Smooth muscle cell (in vitro differentiated cells): ENCODE measurements at regions not wholly inside any gene's neighbourhood (a gene's known extent, or its start where the extent isn't known, plus 50 kb on each side); places are given as distances from the start of the nearest gene placed in this dataset.

Experiments
- DNase-seq: peaks from one replicate; lab custom pipeline; 2025; ENCODE audit not compliant: unreplicated experiment; lab: John Stamatoyannopoulos, UW
- H2AFZ ChIP-seq: fragments of 200-600 bp; sonication (generic); 2 replicates; pipeline ENCODE4 v1.6.0; 2016; ENCODE audit warnings: antibody characterized with exemption, low read depth, mild to moderate bottlenecking
- H3F3A ChIP-seq: fragments of 200-600 bp; sonication (generic); 2 replicates; pipeline ENCODE4 v1.6.0; 2017; ENCODE audit warnings: antibody characterized with exemption, low read depth
- H3K27ac ChIP-seq: fragments of 200-600 bp; sonication (generic); 2 replicates; pipeline ENCODE4 v1.5.1; 2016; ENCODE audit warnings: low read depth, mild to moderate bottlenecking
- H3K27me3 ChIP-seq: fragments of 200-600 bp; sonication (generic); 2 replicates; pipeline ENCODE4 v1.6.1; 2016; ENCODE audit warnings: low read depth, mild to moderate bottlenecking
- H3K36me3 ChIP-seq: fragments of 200-600 bp; sonication (generic); 2 replicates; pipeline ENCODE4 v1.5.1; 2016; ENCODE audit warnings: low read depth
- H3K4me1 ChIP-seq: fragments of 200-600 bp; sonication (generic); 2 replicates; pipeline ENCODE4 v1.5.1; 2016; ENCODE audit warnings: low read depth
- H3K4me2 ChIP-seq: fragments of 200-600 bp; sonication (generic); 2 replicates; pipeline ENCODE4 v1.6.0; 2016; ENCODE audit warnings: mild to moderate bottlenecking
- H3K4me3 ChIP-seq: fragments of 200-600 bp; sonication (generic); 2 replicates; pipeline ENCODE4 v1.5.1; 2016; ENCODE audit warnings: mild to moderate bottlenecking
- H3K79me2 ChIP-seq: fragments of 200-600 bp; sonication (generic); 2 replicates; pipeline ENCODE4 v1.6.0; 2016; ENCODE audit warnings: low read depth, mild to moderate bottlenecking
- H3K9ac ChIP-seq: fragments of 200-600 bp; sonication (generic); 2 replicates; pipeline ENCODE4 v1.6.0; 2016; ENCODE audit warnings: low read depth
- H3K9me3 ChIP-seq: fragments of 200-600 bp; sonication (generic); replicated peaks from 2 replicates; pipeline ENCODE4 v1.5.1; 2016; ENCODE audit warnings: low read depth
- H4K20me1 ChIP-seq: fragments of 200-600 bp; sonication (generic); 2 replicates; pipeline ENCODE4 v1.6.0; 2016; ENCODE audit warnings: low read depth
- CTCF ChIP-seq: fragments of 200-600 bp; sonication (generic); IDR thresholded peaks from 2 replicates; pipeline ENCODE4 v1.5.1; 2017; ENCODE audit warnings: borderline replicate concordance, mild to moderate bottlenecking, antibody characterized with exemption; ENCODE audit not compliant: insufficient read depth, poor library complexity, severe bottlenecking
- WGBS: methylation state at CpG from one replicate; pipeline ENCODE4 v1.1.7; 2016; ENCODE audit warnings: low lambda C conversion rate; 5-methylcytosine and 5-hydroxymethylcytosine counted together

- no peak for TF ChIP-seq CTCF
- no peak overlapping the region for H3K4me3 ChIP-seq
Observed at GRCh38 chr3:67123914-67124313, 125.8 kb downstream of the KBTBD8 start.

GRCh38 chr3:67127254-67127653 lies 129.1 kb downstream of the KBTBD8 start:
- Histone ChIP-seq H3K27me3 (no peaks in the 10 kb centered on the region), H3K9ac (no peak overlapping the region), H3K4me1 (no peaks in the 10 kb centered on the region), H3F3A (no peaks in the 10 kb centered on the region), H3K4me3 (no peak overlapping the region), H3K9me3 (no peaks in the 10 kb centered on the region), H4K20me1 (no peaks in the 10 kb centered on the region), H3K4me2 (no peak overlapping the region), H3K79me2 (no peaks in the 10 kb centered on the region), H3K36me3 (no peaks in the 10 kb centered on the region), H3K27ac (no peak overlapping the region), H2AFZ (no peak overlapping the region)
- DNase-seq, result no peak
- TF ChIP-seq CTCF, result no peak
- WGBS, result 70% methylated on average over 3 of the region's 3 CpGs

More at GRCh38 chr3:67123914-67124313, 125.8 kb downstream of the KBTBD8 start:
- no peaks in the 10 kb centered on the region for H3F3A ChIP-seq
- H4K20me1 ChIP-seq, result no peaks in the 10 kb centered on the region
- no peak overlapping the region for H3K4me2 ChIP-seq
- H3K4me1 ChIP-seq, result no peaks in the 10 kb centered on the region
- H3K9ac ChIP-seq, result no peak overlapping the region
- no peaks in the 10 kb centered on the region for H3K79me2 ChIP-seq
- no peaks in the 10 kb centered on the region for H3K36me3 ChIP-seq
- no peak for DNase-seq
- H3K27me3 ChIP-seq, result no peaks in the 10 kb centered on the region
- H2AFZ ChIP-seq, result no peak overlapping the region
- H3K27ac ChIP-seq, result no peak overlapping the region
- WGBS, result 89% methylated on average over 5 of the region's 5 CpGs
- no peaks in the 10 kb centered on the region for H3K9me3 ChIP-seq

- Histone ChIP-seq H3K9me3 (no peaks in the 10 kb centered on the region), H3K36me3 (no peaks in the 10 kb centered on the region), H2AFZ (no peak overlapping the region), H4K20me1 (no peaks in the 10 kb centered on the region), H3F3A (no peaks in the 10 kb centered on the region), H3K4me2 (no peak overlapping the region), H3K4me1 (no peaks in the 10 kb centered on the region), H3K27ac (no peak overlapping the region), H3K4me3 (no peak overlapping the region), H3K9ac (no peak overlapping the region), H3K79me2 (no peaks in the 10 kb centered on the region), H3K27me3 (no peaks in the 10 kb centered on the region)
- DNase-seq, result no peak
- no peak for TF ChIP-seq CTCF
- 85% methylated on average over 8 of the region's 8 CpGs for WGBS
Observed at GRCh38 chr3:67142432-67142831, 144.3 kb downstream of the KBTBD8 start.

GRCh38 chr3:67145738-67146137 lies 147.6 kb downstream of the KBTBD8 start:
- Histone ChIP-seq H3K9ac (no peak overlapping the region), H3K27ac (no peak overlapping the region), H3K4me3 (no peak overlapping the region), H3F3A (no peaks in the 10 kb centered on the region), H3K36me3 (no peaks in the 10 kb centered on the region), H3K9me3 (no peaks in the 10 kb centered on the region), H3K79me2 (no peaks in the 10 kb centered on the region), H4K20me1 (no peaks in the 10 kb centered on the region), H2AFZ (no peak overlapping the region), H3K27me3 (no peaks in the 10 kb centered on the region), H3K4me2 (no peak overlapping the region), H3K4me1 (no peaks in the 10 kb centered on the region)
- no peak for TF ChIP-seq CTCF
- no peak for DNase-seq
- WGBS, result 58% methylated on average over 2 of the region's 2 CpGs
